ENCODE measurements at regions not wholly inside any gene's neighbourhood (a gene's known extent, or its start where the extent isn't known, plus 50 kb on each side); places are given as distances from the start of the nearest gene placed in this dataset.

DNA sequence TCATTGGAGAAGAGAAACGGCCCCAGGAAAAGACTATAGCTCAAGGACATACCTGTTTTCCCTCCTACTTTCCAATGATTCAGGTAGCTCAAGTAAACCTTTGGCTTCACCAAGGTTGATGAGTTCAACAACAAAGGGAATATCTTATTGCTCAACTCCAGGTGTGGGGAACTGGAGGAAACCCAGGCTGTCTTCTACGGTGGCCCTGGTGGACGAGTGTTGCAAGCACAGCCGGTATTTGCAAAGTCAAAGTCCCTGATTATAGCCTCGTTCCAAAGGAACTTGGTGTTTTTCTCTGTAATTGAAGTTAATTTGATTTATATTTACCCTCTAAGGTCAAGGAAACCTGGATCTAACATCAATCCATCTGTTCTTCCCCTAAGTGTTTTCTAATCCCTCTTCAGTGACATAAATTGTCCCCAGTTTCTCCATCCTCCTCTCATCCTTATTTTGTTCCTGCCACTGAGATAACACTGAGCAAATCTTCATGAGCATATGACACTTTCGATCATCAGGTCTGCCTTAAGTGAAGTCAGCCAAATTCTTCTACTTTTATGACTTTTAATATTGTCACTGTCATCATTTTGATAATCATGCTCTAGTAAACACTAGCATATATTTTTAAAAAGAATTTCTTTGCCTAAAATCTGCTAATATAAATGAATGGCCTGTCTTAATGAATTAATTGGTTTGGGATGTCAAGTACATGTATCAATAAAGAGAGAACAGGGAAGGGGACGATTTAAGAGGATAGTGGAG, 174.6 kb upstream of the TBX3 start:
- no peak overlapping the region for H3K4me3 Mint-ChIP-seq (ENCODE audit: unreplicated experiment)
- no peaks in the 10 kb centered on the region for H3K27me3 Mint-ChIP-seq (ENCODE audit: insufficient read depth, unreplicated experiment)
- no peaks in the 10 kb centered on the region for H3K36me3 Mint-ChIP-seq (ENCODE audit: insufficient read depth, unreplicated experiment)
- ChIA-PET POLR2A (interaction anchor here (0.7 kb wide), 1 partner anchor 479 kb away, joined by 5 read pairs; no protein-coding TSS in a partner anchor), CTCF (interaction anchor here (0.7 kb wide), 1 partner anchor 36 kb away, joined by 6 read pairs; no protein-coding TSS in a partner anchor)
- peaks cover 8% of the 10 kb centered on the region for H3K9me3 Mint-ChIP-seq (ENCODE audit: unreplicated experiment)
- H3K27ac Mint-ChIP-seq (ENCODE audit: low read depth, unreplicated experiment), result no peak overlapping the region
- H3K4me1 Mint-ChIP-seq (ENCODE audit: insufficient read depth, unreplicated experiment), result no peaks in the 10 kb centered on the region
- no TSS peak for BruUV-seq (replicated peaks)
- TF ChIP-seq, protein P1, sequence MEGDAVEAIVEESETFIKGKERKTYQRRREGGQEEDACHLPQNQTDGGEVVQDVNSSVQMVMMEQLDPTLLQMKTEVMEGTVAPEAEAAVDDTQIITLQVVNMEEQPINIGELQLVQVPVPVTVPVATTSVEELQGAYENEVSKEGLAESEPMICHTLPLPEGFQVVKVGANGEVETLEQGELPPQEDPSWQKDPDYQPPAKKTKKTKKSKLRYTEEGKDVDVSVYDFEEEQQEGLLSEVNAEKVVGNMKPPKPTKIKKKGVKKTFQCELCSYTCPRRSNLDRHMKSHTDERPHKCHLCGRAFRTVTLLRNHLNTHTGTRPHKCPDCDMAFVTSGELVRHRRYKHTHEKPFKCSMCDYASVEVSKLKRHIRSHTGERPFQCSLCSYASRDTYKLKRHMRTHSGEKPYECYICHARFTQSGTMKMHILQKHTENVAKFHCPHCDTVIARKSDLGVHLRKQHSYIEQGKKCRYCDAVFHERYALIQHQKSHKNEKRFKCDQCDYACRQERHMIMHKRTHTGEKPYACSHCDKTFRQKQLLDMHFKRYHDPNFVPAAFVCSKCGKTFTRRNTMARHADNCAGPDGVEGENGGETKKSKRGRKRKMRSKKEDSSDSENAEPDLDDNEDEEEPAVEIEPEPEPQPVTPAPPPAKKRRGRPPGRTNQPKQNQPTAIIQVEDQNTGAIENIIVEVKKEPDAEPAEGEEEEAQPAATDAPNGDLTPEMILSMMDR (IDR thresholded peaks at IDR 0.05; ENCODE audit: unreplicated experiment), result no peak
- peak; percentile 46 for DNase-seq (ENCODE audit: unreplicated experiment)
- intact Hi-C loops (cut with micrococcal nuclease), result no loop called here

DNA sequence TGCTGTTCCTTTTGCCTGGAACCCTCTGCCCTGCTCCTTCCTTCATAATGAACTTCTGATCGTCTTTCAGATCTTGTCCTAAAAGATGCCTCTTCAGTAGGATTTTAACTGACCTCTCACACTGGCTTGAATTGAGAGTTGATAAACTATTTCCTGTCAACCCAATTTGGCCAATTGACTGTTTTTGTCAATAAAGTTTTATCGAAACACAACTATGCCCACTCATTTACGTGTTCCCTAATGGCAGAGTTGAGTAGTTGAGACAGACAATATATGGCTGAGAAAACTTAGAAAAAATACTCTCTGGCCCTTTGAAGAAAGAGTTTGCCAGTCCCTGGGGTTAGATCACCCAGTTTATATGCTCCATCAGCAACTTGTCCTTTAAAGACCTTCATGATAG, 171.7 kb upstream of the TBX3 start:
- TF ChIP-seq, protein P1 (IDR thresholded peaks at IDR 0.05; ENCODE audit: unreplicated experiment), result no peak
- Mint-ChIP-seq H3K36me3 (ENCODE audit: insufficient read depth, unreplicated experiment) (no peaks in the 10 kb centered on the region), H3K27ac (ENCODE audit: low read depth, unreplicated experiment) (no peak overlapping the region), H3K9me3 (ENCODE audit: unreplicated experiment) (peaks cover 8% of the 10 kb centered on the region), H3K27me3 (ENCODE audit: insufficient read depth, unreplicated experiment) (no peaks in the 10 kb centered on the region), H3K4me3 (ENCODE audit: unreplicated experiment) (no peak overlapping the region), H3K4me1 (ENCODE audit: insufficient read depth, unreplicated experiment) (no peaks in the 10 kb centered on the region)
- CTCF ChIA-PET, result no interaction called here
- DNase-seq (ENCODE audit: unreplicated experiment), result no peak
- BruUV-seq (replicated peaks), result no TSS peak
- intact Hi-C loops (cut with micrococcal nuclease), result no loop called here
- POLR2A ChIA-PET, result no interaction called here

DNA sequence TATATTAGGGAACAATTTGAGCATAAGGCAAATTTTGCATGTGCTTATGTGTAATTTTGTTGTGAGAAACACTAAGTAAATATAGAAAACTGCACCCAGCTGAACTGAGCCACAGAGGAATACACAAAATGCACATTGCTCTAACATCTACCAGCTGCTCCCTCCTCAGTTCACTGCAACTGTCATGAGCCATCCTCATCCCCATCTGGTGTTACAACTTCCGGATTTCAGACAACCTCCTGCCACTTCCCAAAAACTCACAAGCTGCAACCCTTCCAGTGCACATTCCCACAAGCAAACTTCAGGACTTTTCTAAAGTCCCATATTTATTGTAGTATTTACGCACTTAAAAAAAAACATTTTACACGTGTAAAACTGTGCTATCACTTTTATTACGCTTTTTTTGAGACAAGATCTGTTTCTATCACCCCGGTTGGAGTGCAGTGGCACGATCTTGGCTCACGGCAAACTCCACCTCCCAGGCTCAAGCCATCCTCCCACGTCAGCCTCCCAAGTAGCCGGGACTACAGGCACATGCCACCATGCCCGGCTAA, 169.1 kb upstream of the TBX3 start:
- ChIA-PET POLR2A (no interaction called here), CTCF (interaction anchor here (0.6 to 0.7 kb wide), 2 partner anchors 9 to 38 kb away, joined by 3 read pairs; no protein-coding TSS in a partner anchor)
- Mint-ChIP-seq H3K4me1 (ENCODE audit: insufficient read depth, unreplicated experiment) (no peaks in the 10 kb centered on the region), H3K27me3 (ENCODE audit: insufficient read depth, unreplicated experiment) (no peaks in the 10 kb centered on the region), H3K36me3 (ENCODE audit: insufficient read depth, unreplicated experiment) (no peaks in the 10 kb centered on the region), H3K9me3 (ENCODE audit: unreplicated experiment) (peaks cover 8% of the 10 kb centered on the region), H3K27ac (ENCODE audit: low read depth, unreplicated experiment) (no peak overlapping the region), H3K4me3 (ENCODE audit: unreplicated experiment) (no peak overlapping the region)
- BruUV-seq (replicated peaks), result no TSS peak
- DNase-seq (ENCODE audit: unreplicated experiment), result no peak
- TF ChIP-seq, protein P1 (IDR thresholded peaks at IDR 0.05; ENCODE audit: unreplicated experiment), result no peak
- intact Hi-C loops (cut with micrococcal nuclease), result no loop called here

DNA sequence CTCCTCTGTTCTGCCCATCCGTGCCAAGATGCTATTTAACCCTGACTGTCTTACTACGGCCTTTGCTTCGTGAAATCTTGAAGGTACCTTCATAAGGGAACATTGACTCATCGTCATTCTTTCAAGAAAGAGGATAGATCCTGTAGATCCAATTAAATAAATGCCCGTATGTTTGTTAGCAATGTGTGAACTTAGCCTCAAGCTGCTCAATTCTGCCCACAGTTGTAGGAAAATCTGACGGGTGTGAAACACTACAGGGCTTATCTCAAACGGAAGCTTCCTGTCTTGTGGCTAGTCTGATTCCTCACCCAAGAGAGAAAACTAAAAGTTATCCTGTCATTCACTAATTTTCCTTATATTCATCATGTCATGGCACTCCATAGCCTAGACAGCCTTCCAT, 168.0 kb upstream of the TBX3 start:
- Mint-ChIP-seq H3K27ac (ENCODE audit: low read depth, unreplicated experiment) (no peak overlapping the region), H3K27me3 (ENCODE audit: insufficient read depth, unreplicated experiment) (no peaks in the 10 kb centered on the region), H3K4me3 (ENCODE audit: unreplicated experiment) (no peak overlapping the region), H3K4me1 (ENCODE audit: insufficient read depth, unreplicated experiment) (no peaks in the 10 kb centered on the region), H3K36me3 (ENCODE audit: insufficient read depth, unreplicated experiment) (no peaks in the 10 kb centered on the region), H3K9me3 (ENCODE audit: unreplicated experiment) (peaks cover 6% of the 10 kb centered on the region)
- POLR2A ChIA-PET, result no interaction called here
- intact Hi-C loops (cut with micrococcal nuclease), result no loop called here
- no TSS peak for BruUV-seq (replicated peaks)
- CTCF ChIA-PET, result interaction anchor here (0.6 kb wide), 1 partner anchor 18 kb away, joined by 3 read pairs; no protein-coding TSS in a partner anchor
- no peak for DNase-seq (ENCODE audit: unreplicated experiment)
- TF ChIP-seq, protein P1 (IDR thresholded peaks at IDR 0.05; ENCODE audit: unreplicated experiment), result no peak
